ENCODE measurements at regions not wholly inside any gene's neighbourhood (a gene's known extent, or its start where the extent isn't known, plus 50 kb on each side); places are given as distances from the start of the nearest gene placed in this dataset.

GRCh38 chr20:56940466-56940865 lies 311.4 kb downstream of the TFAP2C start:
- H3K4me3 ChIP-seq (ENCODE audit: low read depth, low read length) = no peak overlapping the region
- no peak for TF ChIP-seq CTCF (IDR thresholded peaks at IDR 0.05; ENCODE audit: borderline replicate concordance, insufficient read depth, low read depth, low read length)

GRCh38 chr20:56941101-56941686 lies 312.1 kb downstream of the TFAP2C start:
- no peak overlapping the region for H3K4me3 ChIP-seq (ENCODE audit: low read depth, low read length)
- no peak for TF ChIP-seq CTCF (IDR thresholded peaks at IDR 0.05; ENCODE audit: borderline replicate concordance, insufficient read depth, low read depth, low read length)

GRCh38 chr20:56943946-56944945 lies 315.1 kb downstream of the TFAP2C start:
- no peak for TF ChIP-seq CTCF (IDR thresholded peaks at IDR 0.05; ENCODE audit: borderline replicate concordance, insufficient read depth, low read depth, low read length)
- no peak overlapping the region for H3K4me3 ChIP-seq (ENCODE audit: low read depth, low read length)

- no peak for TF ChIP-seq CTCF (IDR thresholded peaks at IDR 0.05; ENCODE audit: borderline replicate concordance, insufficient read depth, low read depth, low read length)
- H3K4me3 ChIP-seq (ENCODE audit: low read depth, low read length) = no peak overlapping the region
Observed at GRCh38 chr20:56945057-56945456, 316.0 kb downstream of the TFAP2C start.

- no peak overlapping the region for H3K4me3 ChIP-seq (ENCODE audit: low read depth, low read length)
- TF ChIP-seq CTCF (IDR thresholded peaks at IDR 0.05; ENCODE audit: borderline replicate concordance, insufficient read depth, low read depth, low read length) = no peak
Observed at GRCh38 chr20:56945901-56946300, 316.8 kb downstream of the TFAP2C start.

- TF ChIP-seq CTCF (IDR thresholded peaks at IDR 0.05; ENCODE audit: borderline replicate concordance, insufficient read depth, low read depth, low read length) = no peak
- no peak overlapping the region for H3K4me3 ChIP-seq (ENCODE audit: low read depth, low read length)
Observed at GRCh38 chr20:56949318-56949717, 317.1 kb downstream of the BMP7 start.
